ENCODE measurements at regions not wholly inside any gene's neighbourhood (a gene's known extent, or its start where the extent isn't known, plus 50 kb on each side); places are given as distances from the start of the nearest gene placed in this dataset.

- Mint-ChIP-seq H3K27ac (no peak overlapping the region), H3K36me3 (no peaks in the 10 kb centered on the region), H3K27me3 (no peaks in the 10 kb centered on the region), H3K4me3 (no peak overlapping the region), H3K4me1 (no peaks in the 10 kb centered on the region), H3K9me3 (peaks cover 2 to 27% (median 15%) of the 10 kb centered on the region in 8 donors)
- CTCF ChIA-PET (ENCODE audit: partially characterized antibody) = no interaction called here
- Histone ChIP-seq H3K4me3 (ENCODE audit: low read length in 2 of 2) (no peak overlapping the region), H3K36me3 (ENCODE audit: insufficient read depth, low read length) (no peaks in the 10 kb centered on the region), H3K9me3 (ENCODE audit: control insufficient read depth in 1 of 2, low read length in 2 of 2) (no peaks in the 10 kb centered on the region), H3K27me3 (ENCODE audit: insufficient read depth, low read length) (no peaks in the 10 kb centered on the region), H3K27ac (ENCODE audit: low read depth, low read length) (no peak overlapping the region), H3K4me1 (ENCODE audit: insufficient read depth, low read length) (no peaks in the 10 kb centered on the region)
- POLR2A ChIA-PET (ENCODE audit: partially characterized antibody) = no interaction called here
- DNase-seq = no peak
- intact Hi-C loops (cut with micrococcal nuclease) = no loop called here
These were observed 666.5 kb downstream of the DCDC2C start for GRCh38 chr2:4369826-4370419.

- Mint-ChIP-seq H3K4me3 (no peak overlapping the region), H3K4me1 (no peaks in the 10 kb centered on the region), H3K36me3 (no peaks in the 10 kb centered on the region), H3K9me3 (peaks cover 2 to 27% (median 16%) of the 10 kb centered on the region in 8 donors), H3K27me3 (no peaks in the 10 kb centered on the region), H3K27ac (no peak overlapping the region)
- Histone ChIP-seq H3K4me3 (ENCODE audit: low read length in 2 of 2) (no peak overlapping the region), H3K27me3 (ENCODE audit: insufficient read depth, low read length) (no peaks in the 10 kb centered on the region), H3K4me1 (ENCODE audit: insufficient read depth, low read length) (no peaks in the 10 kb centered on the region), H3K9me3 (ENCODE audit: control insufficient read depth in 1 of 2, low read length in 2 of 2) (no peaks in the 10 kb centered on the region), H3K36me3 (ENCODE audit: insufficient read depth, low read length) (no peaks in the 10 kb centered on the region), H3K27ac (ENCODE audit: low read depth, low read length) (no peak overlapping the region)
- intact Hi-C loops (cut with micrococcal nuclease) = no loop called here
- ChIA-PET POLR2A (ENCODE audit: partially characterized antibody) (no interaction called here), CTCF (ENCODE audit: partially characterized antibody) (no interaction called here)
- DNase-seq = no peak
These were observed 667.2 kb downstream of the DCDC2C start for GRCh38 chr2:4370422-4371090.

- intact Hi-C loops (cut with micrococcal nuclease) = no loop called here
- CTCF ChIA-PET (ENCODE audit: partially characterized antibody) = no interaction called here
These were observed 677.7 kb downstream of the DCDC2C start for GRCh38 chr2:4381049-4381448.

GRCh38 chr2:4381773-4382172, 678.4 kb downstream of the DCDC2C start:
- intact Hi-C loops (cut with micrococcal nuclease) = no loop called here
- Mint-ChIP-seq H3K4me1 (no peaks in the 10 kb centered on the region), H3K27me3 (no peaks in the 10 kb centered on the region), H3K9me3 (peaks cover 0 to 9% (median 4%) of the 10 kb centered on the region in 8 donors), H3K27ac (no peak overlapping the region), H3K4me3 (no peak overlapping the region), H3K36me3 (no peaks in the 10 kb centered on the region)
- no peak overlapping the region for H3K4me3 ChIP-seq (ENCODE audit: low read length in 2 of 2)
- CTCF ChIA-PET (ENCODE audit: partially characterized antibody) = no interaction called here
- no peaks in the 10 kb centered on the region for H3K36me3 ChIP-seq (ENCODE audit: insufficient read depth, low read length)
- no peaks in the 10 kb centered on the region for H3K4me1 ChIP-seq (ENCODE audit: insufficient read depth, low read length)
- POLR2A ChIA-PET (ENCODE audit: partially characterized antibody) = no interaction called here
- H3K27ac ChIP-seq (ENCODE audit: low read depth, low read length) = no peak overlapping the region
- no peak for DNase-seq
- H3K27me3 ChIP-seq (ENCODE audit: insufficient read depth, low read length) = no peaks in the 10 kb centered on the region
- no peaks in the 10 kb centered on the region for H3K9me3 ChIP-seq (ENCODE audit: control insufficient read depth in 1 of 2, low read length in 2 of 2)

More at GRCh38 chr2:4381049-4381448, 677.7 kb downstream of the DCDC2C start:
- Mint-ChIP-seq H3K27ac (no peak overlapping the region), H3K4me3 (no peak overlapping the region), H3K4me1 (no peaks in the 10 kb centered on the region), H3K9me3 (peaks cover 0 to 11% (median 6%) of the 10 kb centered on the region in 8 donors), H3K27me3 (no peaks in the 10 kb centered on the region), H3K36me3 (no peaks in the 10 kb centered on the region)
- POLR2A ChIA-PET (ENCODE audit: partially characterized antibody) = no interaction called here
- H3K27me3 ChIP-seq (ENCODE audit: insufficient read depth, low read length) = no peaks in the 10 kb centered on the region
- H3K27ac ChIP-seq (ENCODE audit: low read depth, low read length) = no peak overlapping the region
- no peaks in the 10 kb centered on the region for H3K4me1 ChIP-seq (ENCODE audit: insufficient read depth, low read length)
- no peaks in the 10 kb centered on the region for H3K36me3 ChIP-seq (ENCODE audit: insufficient read depth, low read length)
- DNase-seq = no peak
- no peaks in the 10 kb centered on the region for H3K9me3 ChIP-seq (ENCODE audit: control insufficient read depth in 1 of 2, low read length in 2 of 2)
- H3K4me3 ChIP-seq (ENCODE audit: low read length in 2 of 2) = no peak overlapping the region

GRCh38 chr2:4391013-4391412, 687.6 kb downstream of the DCDC2C start:
- Histone ChIP-seq H3K27me3 (ENCODE audit: insufficient read depth, low read length) (no peaks in the 10 kb centered on the region), H3K9me3 (ENCODE audit: control insufficient read depth in 1 of 2, low read length in 2 of 2) (peaks cover 0 to 7% of the 10 kb centered on the region in 2 donors), H3K4me3 (ENCODE audit: low read length in 2 of 2) (no peak overlapping the region), H3K27ac (ENCODE audit: low read depth, low read length) (no peak overlapping the region), H3K4me1 (ENCODE audit: insufficient read depth, low read length) (no peaks in the 10 kb centered on the region), H3K36me3 (ENCODE audit: insufficient read depth, low read length) (no peaks in the 10 kb centered on the region)
- Mint-ChIP-seq H3K36me3 (no peaks in the 10 kb centered on the region), H3K9me3 (peaks cover 6 to 32% (median 23%) of the 10 kb centered on the region in 8 donors), H3K4me3 (no peak overlapping the region), H3K4me1 (no peaks in the 10 kb centered on the region), H3K27ac (no peak overlapping the region), H3K27me3 (no peaks in the 10 kb centered on the region)
- intact Hi-C loops (cut with micrococcal nuclease) = no loop called here
- DNase-seq = no peak
- POLR2A ChIA-PET (ENCODE audit: partially characterized antibody) = no interaction called here
- CTCF ChIA-PET (ENCODE audit: partially characterized antibody) = no interaction called here

GRCh38 chr2:4404363-4404762, 701.0 kb downstream of the DCDC2C start:
- DNase-seq = no peak

GRCh38 chr2:4408321-4408720, 704.9 kb downstream of the DCDC2C start:
- H3K4me1 ChIP-seq (ENCODE audit: insufficient read depth, low read length) = no peaks in the 10 kb centered on the region
- intact Hi-C loops (cut with micrococcal nuclease) = no loop called here
- peaks cover 5 to 28% (median 20%) of the 10 kb centered on the region in 8 donors for H3K9me3 Mint-ChIP-seq
- H3K4me3 ChIP-seq (ENCODE audit: low read length in 2 of 2) = no peak overlapping the region
- H3K4me1 Mint-ChIP-seq = no peaks in the 10 kb centered on the region
- no peaks in the 10 kb centered on the region for H3K36me3 ChIP-seq (ENCODE audit: insufficient read depth, low read length)
- no peak overlapping the region for H3K27ac Mint-ChIP-seq
- no peaks in the 10 kb centered on the region for H3K27me3 ChIP-seq (ENCODE audit: insufficient read depth, low read length)
- no peak for DNase-seq
- no peaks in the 10 kb centered on the region for H3K9me3 ChIP-seq (ENCODE audit: control insufficient read depth in 1 of 2, low read length in 2 of 2)
- no peaks in the 10 kb centered on the region for H3K36me3 Mint-ChIP-seq
- H3K27ac ChIP-seq (ENCODE audit: low read depth, low read length) = no peak overlapping the region
- H3K4me3 Mint-ChIP-seq = no peak overlapping the region
- CTCF ChIA-PET (ENCODE audit: partially characterized antibody) = no interaction called here
- POLR2A ChIA-PET (ENCODE audit: partially characterized antibody) = no interaction called here
- H3K27me3 Mint-ChIP-seq = no peaks in the 10 kb centered on the region

More at GRCh38 chr2:4404363-4404762, 701.0 kb downstream of the DCDC2C start:
- Mint-ChIP-seq H3K4me3 (no peak overlapping the region), H3K27me3 (no peaks in the 10 kb centered on the region), H3K36me3 (no peaks in the 10 kb centered on the region), H3K9me3 (peaks cover 3 to 18% (median 11%) of the 10 kb centered on the region in 8 donors), H3K27ac (no peak overlapping the region), H3K4me1 (no peaks in the 10 kb centered on the region)
- Histone ChIP-seq H3K36me3 (ENCODE audit: insufficient read depth, low read length) (no peaks in the 10 kb centered on the region), H3K4me3 (ENCODE audit: low read length in 2 of 2) (no peak overlapping the region), H3K9me3 (ENCODE audit: control insufficient read depth in 1 of 2, low read length in 2 of 2) (no peaks in the 10 kb centered on the region), H3K4me1 (ENCODE audit: insufficient read depth, low read length) (no peaks in the 10 kb centered on the region), H3K27me3 (ENCODE audit: insufficient read depth, low read length) (no peaks in the 10 kb centered on the region), H3K27ac (ENCODE audit: low read depth, low read length) (no peak overlapping the region)
- CTCF ChIA-PET (ENCODE audit: partially characterized antibody) = no interaction called here
- POLR2A ChIA-PET (ENCODE audit: partially characterized antibody) = no interaction called here
- intact Hi-C loops (cut with micrococcal nuclease) = no loop called here

Measured in CD4-positive, alpha-beta memory T cell (primary cell).